ENCODE measurements at regions not wholly inside any gene's neighbourhood (a gene's known extent, or its start where the extent isn't known, plus 50 kb on each side); places are given as distances from the start of the nearest gene placed in this dataset.

DNA sequence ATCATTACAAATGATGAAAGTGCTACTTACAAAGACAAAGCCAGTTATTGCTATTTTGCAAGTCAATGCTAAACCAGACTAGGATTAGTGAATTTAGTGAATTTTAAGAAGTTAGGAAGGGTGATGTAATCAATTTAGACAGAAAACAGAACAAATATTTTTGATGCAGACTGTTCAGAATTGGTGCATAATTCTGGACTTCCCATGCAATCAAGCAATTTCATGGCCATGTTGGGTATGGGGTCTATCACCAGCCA lies 85.4 kb downstream of the CH25H start:
- H3K4me3 ChIP-seq (ENCODE audit: low read length in 3 of 3): no peak overlapping the region
- no peaks in the 10 kb centered on the region for H3K4me1 ChIP-seq (ENCODE audit: control insufficient read depth in 2 of 3, insufficient read depth in 2 of 3, low read depth in 1 of 3, low read length in 3 of 3)
- no peak overlapping the region for H3K27ac ChIP-seq (ENCODE audit: low read depth in 2 of 2, low read length in 2 of 2)
- H3K9ac ChIP-seq (ENCODE audit: low read length in 3 of 3): no peak overlapping the region
- no peaks in the 10 kb centered on the region for H3K36me3 ChIP-seq (ENCODE audit: control insufficient read depth in 2 of 3, insufficient read depth in 3 of 3, low read length in 3 of 3)
- no peaks in the 10 kb centered on the region for H3K9me3 ChIP-seq (ENCODE audit: control insufficient read depth in 2 of 3, insufficient read depth in 1 of 3, low read length in 3 of 3)
- TF ChIP-seq, protein P1, sequence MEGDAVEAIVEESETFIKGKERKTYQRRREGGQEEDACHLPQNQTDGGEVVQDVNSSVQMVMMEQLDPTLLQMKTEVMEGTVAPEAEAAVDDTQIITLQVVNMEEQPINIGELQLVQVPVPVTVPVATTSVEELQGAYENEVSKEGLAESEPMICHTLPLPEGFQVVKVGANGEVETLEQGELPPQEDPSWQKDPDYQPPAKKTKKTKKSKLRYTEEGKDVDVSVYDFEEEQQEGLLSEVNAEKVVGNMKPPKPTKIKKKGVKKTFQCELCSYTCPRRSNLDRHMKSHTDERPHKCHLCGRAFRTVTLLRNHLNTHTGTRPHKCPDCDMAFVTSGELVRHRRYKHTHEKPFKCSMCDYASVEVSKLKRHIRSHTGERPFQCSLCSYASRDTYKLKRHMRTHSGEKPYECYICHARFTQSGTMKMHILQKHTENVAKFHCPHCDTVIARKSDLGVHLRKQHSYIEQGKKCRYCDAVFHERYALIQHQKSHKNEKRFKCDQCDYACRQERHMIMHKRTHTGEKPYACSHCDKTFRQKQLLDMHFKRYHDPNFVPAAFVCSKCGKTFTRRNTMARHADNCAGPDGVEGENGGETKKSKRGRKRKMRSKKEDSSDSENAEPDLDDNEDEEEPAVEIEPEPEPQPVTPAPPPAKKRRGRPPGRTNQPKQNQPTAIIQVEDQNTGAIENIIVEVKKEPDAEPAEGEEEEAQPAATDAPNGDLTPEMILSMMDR (IDR thresholded peaks at IDR 0.05; ENCODE audit: borderline replicate concordance, extremely low read depth, insufficient read depth): no peak
- no peaks in the 10 kb centered on the region for H3K27me3 ChIP-seq (ENCODE audit: control insufficient read depth, insufficient read depth, low read length)
- no peak for DNase-seq
- intact Hi-C loops (cut with DNase I): no loop called here
- no peak for FAIRE-seq

DNA sequence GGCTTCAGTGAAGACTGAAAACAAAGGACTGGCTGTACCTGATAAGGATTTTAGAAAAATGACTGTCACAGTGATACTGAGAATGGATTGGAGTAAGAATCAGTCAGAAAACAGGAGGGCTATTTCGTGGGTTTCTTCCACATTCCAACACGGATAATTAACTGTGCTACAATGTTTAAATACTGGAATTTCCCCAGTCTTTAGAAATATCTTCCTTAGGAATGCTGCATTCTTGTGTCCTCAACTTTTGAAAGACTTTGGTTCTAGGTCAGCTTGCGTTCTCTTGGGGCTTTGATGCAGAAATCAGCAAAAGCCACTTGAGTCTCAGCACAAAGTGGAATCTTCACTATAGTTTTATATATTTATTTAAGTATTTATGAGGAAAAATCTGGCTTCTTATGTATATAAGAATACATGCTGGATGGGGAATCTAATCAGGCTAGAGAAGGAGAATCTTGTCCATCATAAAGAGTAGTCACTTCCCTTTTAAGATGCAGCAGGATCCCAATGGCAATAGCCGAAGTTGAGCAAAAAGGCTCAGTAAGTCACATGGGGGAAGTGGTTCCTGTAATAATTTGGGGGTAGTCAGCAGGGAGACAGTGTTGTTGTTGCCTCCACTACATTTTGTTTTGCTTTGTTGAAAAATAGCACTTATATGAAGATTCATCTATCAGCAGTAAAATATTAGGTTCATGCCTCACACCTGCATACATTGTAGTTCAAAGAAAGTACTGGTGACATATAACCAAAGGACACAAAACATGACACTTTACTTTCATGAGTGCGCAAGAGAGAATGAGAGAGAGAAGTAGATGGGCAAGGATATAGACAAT lies 86.0 kb downstream of the CH25H start:
- TF ChIP-seq, protein P1 (IDR thresholded peaks at IDR 0.05; ENCODE audit: borderline replicate concordance, extremely low read depth, insufficient read depth): no peak
- intact Hi-C loops (cut with DNase I): no loop called here
- no peak overlapping the region for H3K4me3 ChIP-seq (ENCODE audit: low read length in 3 of 3)
- H3K27me3 ChIP-seq (ENCODE audit: control insufficient read depth, insufficient read depth, low read length): no peaks in the 10 kb centered on the region
- H3K9me3 ChIP-seq (ENCODE audit: control insufficient read depth in 2 of 3, insufficient read depth in 1 of 3, low read length in 3 of 3): no peaks in the 10 kb centered on the region
- no peak overlapping the region for H3K27ac ChIP-seq (ENCODE audit: low read depth in 2 of 2, low read length in 2 of 2)
- H3K9ac ChIP-seq (ENCODE audit: low read length in 3 of 3): no peak overlapping the region
- no peak for FAIRE-seq
- no peaks in the 10 kb centered on the region for H3K4me1 ChIP-seq (ENCODE audit: control insufficient read depth in 2 of 3, insufficient read depth in 2 of 3, low read depth in 1 of 3, low read length in 3 of 3)
- no peaks in the 10 kb centered on the region for H3K36me3 ChIP-seq (ENCODE audit: control insufficient read depth in 2 of 3, insufficient read depth in 3 of 3, low read length in 3 of 3)
- no peak for DNase-seq

DNA sequence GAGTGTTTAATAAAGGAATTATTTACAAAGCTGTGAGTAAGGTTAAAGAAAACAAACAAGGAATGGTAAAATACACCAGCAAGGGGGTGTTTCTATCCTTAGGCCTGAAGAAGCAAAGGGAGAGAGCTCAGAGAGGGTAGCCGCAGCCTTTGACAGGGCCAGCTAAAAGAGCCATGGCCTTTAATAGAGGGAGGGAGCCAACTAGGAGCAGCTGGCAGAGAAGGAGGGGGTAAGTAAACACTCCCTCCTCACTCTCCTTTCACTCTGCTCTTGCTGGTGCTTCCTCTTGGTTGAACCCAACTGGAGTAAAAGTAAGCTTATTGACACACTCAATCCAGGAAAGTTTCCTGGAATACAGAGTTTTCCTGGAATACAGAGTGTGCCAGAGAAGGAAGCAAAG lies 87.5 kb downstream of the CH25H start:
- FAIRE-seq: no peak
- intact Hi-C loops (cut with DNase I): no loop called here
- no peaks in the 10 kb centered on the region for H3K36me3 ChIP-seq (ENCODE audit: control insufficient read depth in 2 of 3, insufficient read depth in 3 of 3, low read length in 3 of 3)

More for the DNA sequence above, 87.5 kb downstream of the CH25H start:
- H3K9me3 ChIP-seq (ENCODE audit: control insufficient read depth in 2 of 3, insufficient read depth in 1 of 3, low read length in 3 of 3): no peaks in the 10 kb centered on the region
- no peak overlapping the region for H3K9ac ChIP-seq (ENCODE audit: low read length in 3 of 3)
- DNase-seq: no peak
- TF ChIP-seq, protein P1 (IDR thresholded peaks at IDR 0.05; ENCODE audit: borderline replicate concordance, extremely low read depth, insufficient read depth): no peak
- no peak overlapping the region for H3K27ac ChIP-seq (ENCODE audit: low read depth in 2 of 2, low read length in 2 of 2)
- H3K4me3 ChIP-seq (ENCODE audit: low read length in 3 of 3): no peak overlapping the region
- H3K4me1 ChIP-seq (ENCODE audit: control insufficient read depth in 2 of 3, insufficient read depth in 2 of 3, low read depth in 1 of 3, low read length in 3 of 3): no peaks in the 10 kb centered on the region
- H3K27me3 ChIP-seq (ENCODE audit: control insufficient read depth, insufficient read depth, low read length): no peaks in the 10 kb centered on the region
